Mammary epithelial cell (primary cell): ENCODE measurements at regions not wholly inside any gene's neighbourhood (a gene's known extent, or its start where the extent isn't known, plus 50 kb on each side); places are given as distances from the start of the nearest gene placed in this dataset.

Experiments used
- EZH2 ChIP-seq: IDR thresholded peaks from 2 replicates; pipeline ENCODE4 v1.6.1; 2012; ENCODE audit warnings: low read length, inconsistent platforms, borderline replicate concordance
- TF ChIP-seq, protein P1 (sequence below), 2 donors: IDR thresholded peaks in 1 of 2; conservative IDR thresholded peaks in 1 of 2; 2 replicates each; pipeline ENCODE4 v1.5.1; 2011 to 2012; ENCODE audit warnings: inconsistent platforms in 2 of 2, low read length in 2 of 2, mild to moderate bottlenecking in 2 of 2, control low read depth in 1 of 2, low read depth in 1 of 2; ENCODE audit not compliant: insufficient read depth in 1 of 2; ENCODE audit errors: extremely low read depth in 1 of 2

DNA sequence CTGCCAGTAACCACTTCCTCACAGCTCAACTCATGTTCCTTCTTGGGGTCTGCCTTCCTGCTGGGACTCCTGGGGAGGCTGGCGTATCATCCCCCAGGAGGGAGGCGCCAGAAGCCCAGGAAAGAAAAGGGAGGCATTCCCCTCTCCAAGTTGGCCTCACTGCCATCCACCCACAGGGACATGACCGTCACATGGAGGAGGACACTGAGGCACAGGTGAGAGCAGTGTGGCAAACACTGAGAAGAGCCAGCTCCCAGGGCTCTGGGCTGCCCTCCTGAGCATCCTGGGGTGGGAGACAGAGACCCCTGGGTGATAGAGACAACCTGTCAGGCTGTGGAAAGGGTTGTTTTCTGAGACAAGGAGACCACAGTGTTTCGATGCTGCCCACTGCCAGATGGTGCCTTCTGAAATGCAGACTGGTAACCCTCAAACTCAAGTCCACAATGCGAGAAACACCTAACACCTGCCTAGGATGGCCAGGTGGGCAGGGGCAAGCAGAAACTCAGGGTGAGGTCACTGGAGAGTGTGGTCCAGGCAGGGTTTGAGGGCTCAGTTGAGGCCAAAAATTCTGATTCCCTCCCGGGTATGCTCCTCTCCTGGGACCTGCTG lies 1722.1 kb downstream of the TP53TG3F start:
- TF ChIP-seq, protein P1, sequence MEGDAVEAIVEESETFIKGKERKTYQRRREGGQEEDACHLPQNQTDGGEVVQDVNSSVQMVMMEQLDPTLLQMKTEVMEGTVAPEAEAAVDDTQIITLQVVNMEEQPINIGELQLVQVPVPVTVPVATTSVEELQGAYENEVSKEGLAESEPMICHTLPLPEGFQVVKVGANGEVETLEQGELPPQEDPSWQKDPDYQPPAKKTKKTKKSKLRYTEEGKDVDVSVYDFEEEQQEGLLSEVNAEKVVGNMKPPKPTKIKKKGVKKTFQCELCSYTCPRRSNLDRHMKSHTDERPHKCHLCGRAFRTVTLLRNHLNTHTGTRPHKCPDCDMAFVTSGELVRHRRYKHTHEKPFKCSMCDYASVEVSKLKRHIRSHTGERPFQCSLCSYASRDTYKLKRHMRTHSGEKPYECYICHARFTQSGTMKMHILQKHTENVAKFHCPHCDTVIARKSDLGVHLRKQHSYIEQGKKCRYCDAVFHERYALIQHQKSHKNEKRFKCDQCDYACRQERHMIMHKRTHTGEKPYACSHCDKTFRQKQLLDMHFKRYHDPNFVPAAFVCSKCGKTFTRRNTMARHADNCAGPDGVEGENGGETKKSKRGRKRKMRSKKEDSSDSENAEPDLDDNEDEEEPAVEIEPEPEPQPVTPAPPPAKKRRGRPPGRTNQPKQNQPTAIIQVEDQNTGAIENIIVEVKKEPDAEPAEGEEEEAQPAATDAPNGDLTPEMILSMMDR (conservative IDR thresholded peaks at IDR 0.05 in 1 of 2, IDR thresholded peaks at IDR 0.05 in 1 of 2; ENCODE audit: extremely low read depth in 1 of 2, insufficient read depth in 1 of 2, low read depth in 1 of 2, low read length in 2 of 2) = no peak
- no peak for TF ChIP-seq EZH2
